NCI-H748 (cell line): ENCODE measurements at regions not wholly inside any gene's neighbourhood (a gene's known extent, or its start where the extent isn't known, plus 50 kb on each side); places are given as distances from the start of the nearest gene placed in this dataset.
"Not testable (repeated sequence)": the region's sequence is repeated elsewhere in the genome, so short reads cannot be mapped to it uniquely, and the experiment has no call there.

Source experiments
- DNase-seq: peaks from one replicate; lab custom pipeline; 2025; ENCODE audit not compliant: unreplicated experiment; lab: John Stamatoyannopoulos, UW

- DNase-seq: no peak
Measured at GRCh38 chr2:173544641-173545363, 190.1 kb downstream of the CDCA7 start.

GRCh38 chr2:173545364-173545763, 190.7 kb downstream of the CDCA7 start:
- DNase-seq: no peak

GRCh38 chr2:173547499-173547898, 192.8 kb downstream of the CDCA7 start:
- no peak for DNase-seq

GRCh38 chr2:173550143-173550542, 195.5 kb downstream of the CDCA7 start:
- DNase-seq: no peak

- DNase-seq: no peak
Measured at GRCh38 chr2:173552531-173552930, 197.9 kb downstream of the CDCA7 start.

GRCh38 chr2:173553593-173553992, 198.9 kb downstream of the CDCA7 start:
- no peak for DNase-seq

- peak; percentile 87 for DNase-seq
Measured at GRCh38 chr2:173555833-173556232, 201.2 kb downstream of the CDCA7 start.

- DNase-seq: no peak
Measured at GRCh38 chr2:173556816-173557215, 202.1 kb downstream of the CDCA7 start.

GRCh38 chr2:173557497-173557896, 202.8 kb downstream of the CDCA7 start:
- DNase-seq: no peak

- no peak for DNase-seq
Measured at GRCh38 chr2:173567493-173567892, 212.8 kb downstream of the CDCA7 start.

- DNase-seq: peak; percentile 66
Measured at GRCh38 chr2:173568054-173568453, 213.4 kb downstream of the CDCA7 start.

GRCh38 chr2:173571021-173571821, 216.5 kb downstream of the CDCA7 start:
- peak; percentile 94 for DNase-seq

GRCh38 chr2:173571887-173572680, 217.4 kb downstream of the CDCA7 start:
- DNase-seq: peak; percentile 10

- no peak for DNase-seq
Measured at GRCh38 chr2:173572848-173573247, 218.2 kb downstream of the CDCA7 start.

GRCh38 chr2:173573782-173574181, 219.1 kb downstream of the CDCA7 start:
- not testable (repeated sequence) for DNase-seq

GRCh38 chr2:173574324-173575112, 219.8 kb downstream of the CDCA7 start:
- DNase-seq: no peak

- DNase-seq: no peak
Measured at GRCh38 chr2:173578404-173579107, 223.9 kb downstream of the CDCA7 start.

- no peak for DNase-seq
Measured at GRCh38 chr2:173580351-173580750, 225.7 kb downstream of the CDCA7 start.

GRCh38 chr2:173580956-173581355, 226.3 kb downstream of the CDCA7 start:
- no peak for DNase-seq

GRCh38 chr2:173583196-173583595, 228.5 kb downstream of the CDCA7 start:
- no peak for DNase-seq
